Superior temporal gyrus (tissue), 1 donor: ENCODE measurements at regions not wholly inside any gene's neighbourhood (a gene's known extent, or its start where the extent isn't known, plus 50 kb on each side); places are given as distances from the start of the nearest gene placed in this dataset.
A peak's percentile ranks its signal among the peaks of the same experiment; 100 is the strongest.

Source experiments
- DNase-seq: peaks from one replicate; pipeline ENCODE4 v3.0.0-alpha.2; 2016; ENCODE audit errors: extremely low spot score

DNA sequence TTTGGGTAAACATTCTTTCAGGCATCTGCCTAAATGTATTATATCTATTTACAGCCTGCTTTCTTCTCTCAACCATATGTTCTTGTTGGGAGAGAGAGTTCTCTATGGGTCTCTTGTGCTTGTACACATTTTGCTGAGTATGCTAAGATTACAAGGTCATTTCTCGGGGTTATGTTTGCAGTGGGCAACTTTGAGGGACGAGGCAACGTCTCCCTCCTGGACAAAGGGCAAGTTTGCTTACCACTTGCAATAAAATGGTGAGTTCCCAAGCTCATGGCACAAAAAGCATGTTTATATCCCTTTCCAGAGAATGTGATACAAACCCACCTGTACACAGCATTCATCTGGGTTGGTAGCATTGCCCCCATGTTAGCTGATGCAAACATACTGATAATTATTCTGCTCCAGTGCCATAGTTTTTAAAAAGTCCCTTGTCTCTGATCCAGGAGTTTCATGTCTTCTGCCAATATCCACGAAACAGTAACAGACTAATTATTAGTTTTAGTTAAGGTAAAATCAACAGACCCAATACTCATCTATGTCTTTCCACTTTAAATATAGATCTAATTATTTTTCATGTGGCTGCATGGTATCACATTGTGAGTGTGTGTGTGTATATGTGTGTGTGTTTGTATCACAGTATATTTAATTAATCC lies 84.2 kb upstream of the MAPK4 start:
- DNase-seq = no peak

DNA sequence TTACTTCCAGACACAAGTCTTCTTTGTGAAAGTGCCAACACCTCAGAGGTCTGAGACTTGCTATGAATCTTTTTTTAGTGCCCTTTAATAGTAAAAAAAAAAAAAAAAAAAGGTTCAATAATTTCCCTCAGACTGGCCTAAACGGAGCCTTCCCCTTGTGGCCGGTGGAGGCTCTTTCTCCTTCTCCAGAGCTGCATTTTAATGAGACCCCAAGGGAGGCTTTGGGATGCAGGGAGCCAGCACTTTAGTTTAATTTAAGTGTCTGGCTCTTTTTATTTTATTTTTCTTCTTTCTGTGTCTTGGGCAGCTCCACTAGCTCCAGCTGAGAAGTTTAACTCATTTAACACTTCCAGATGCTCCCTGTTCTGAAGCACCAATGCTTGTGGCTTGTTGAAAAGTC lies 67.8 kb upstream of the MAPK4 start:
- no peak for DNase-seq

DNA sequence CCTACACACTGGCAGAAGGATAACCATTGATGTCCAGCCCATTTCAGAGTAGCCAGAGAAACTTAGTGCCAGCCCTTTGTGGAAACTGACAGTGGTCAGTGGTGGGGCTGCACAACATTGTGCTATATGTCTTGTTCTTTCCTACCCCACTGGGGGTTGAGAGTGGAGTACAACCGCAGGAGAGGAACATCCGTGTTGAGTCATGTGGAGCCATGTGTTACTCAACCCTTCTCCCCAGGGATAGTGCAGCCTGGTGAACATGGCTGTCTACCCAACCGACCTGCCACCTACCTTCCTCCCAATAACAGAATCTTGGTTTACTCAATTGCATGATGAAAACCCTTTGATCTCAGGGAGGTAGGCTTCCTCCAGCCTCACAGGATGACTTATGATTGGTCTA lies 65.3 kb upstream of the MAPK4 start:
- no peak for DNase-seq

DNA sequence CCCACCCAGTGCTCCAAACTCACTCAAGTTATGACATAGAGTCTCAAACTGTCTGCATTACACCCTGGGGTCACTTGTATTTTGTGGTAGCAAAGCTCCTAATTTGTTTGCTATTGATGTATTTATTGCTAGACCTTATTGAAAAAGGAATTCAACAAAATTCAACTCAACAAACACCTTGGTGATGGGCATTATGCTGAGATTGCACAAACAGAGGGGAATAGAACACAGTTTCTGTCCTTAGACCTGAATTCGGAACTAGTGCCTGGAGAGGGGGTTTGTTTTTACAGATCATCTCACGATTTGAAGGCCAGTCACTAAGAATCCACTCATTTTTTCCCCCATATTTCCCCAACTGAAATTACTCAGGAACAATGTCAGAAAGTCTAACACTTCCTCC lies 53.5 kb upstream of the MAPK4 start:
- no peak for DNase-seq

DNA sequence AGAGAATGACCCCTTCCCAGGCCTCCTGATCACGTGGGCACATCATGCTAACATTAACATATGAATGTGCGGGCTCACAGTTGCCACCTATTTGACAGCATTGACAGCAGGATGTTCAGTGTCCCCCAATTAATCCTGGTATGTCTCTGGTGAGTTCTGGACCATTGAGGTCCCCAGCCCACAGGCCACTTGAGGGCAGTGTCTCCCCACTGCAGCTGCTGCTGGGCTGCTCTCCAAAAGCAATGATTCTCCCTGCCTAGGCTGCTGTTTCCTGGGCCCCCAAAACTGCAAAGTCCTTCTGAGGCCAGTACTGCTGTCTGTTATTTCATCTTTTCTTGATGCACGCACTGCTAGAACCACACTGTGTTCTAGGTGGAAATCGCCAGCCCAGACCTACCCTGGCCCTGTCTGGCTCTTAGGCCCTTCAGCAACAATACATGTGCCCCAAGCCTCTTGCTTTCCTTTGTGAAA lies 52.7 kb upstream of the MAPK4 start:
- peak; percentile 41 for DNase-seq

DNA sequence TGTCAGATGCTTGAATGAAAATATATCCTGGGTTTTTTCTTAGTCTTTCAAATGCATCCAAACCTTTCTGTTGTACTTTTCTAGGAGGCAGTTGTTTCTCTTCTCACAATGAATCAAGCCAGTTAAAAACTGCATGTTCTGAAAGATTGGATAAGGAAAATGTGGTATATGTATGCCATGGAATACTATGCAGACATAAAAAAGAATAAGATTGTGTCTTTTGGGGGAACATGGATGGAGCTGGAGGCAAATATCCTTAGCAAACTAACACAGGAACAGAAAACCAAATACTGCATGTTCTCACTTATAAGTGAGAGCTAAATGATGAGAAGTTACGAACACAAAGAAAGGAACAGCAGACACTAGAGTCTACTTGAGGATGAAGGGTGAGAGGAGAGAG lies 51.7 kb upstream of the MAPK4 start:
- DNase-seq = no peak

DNA sequence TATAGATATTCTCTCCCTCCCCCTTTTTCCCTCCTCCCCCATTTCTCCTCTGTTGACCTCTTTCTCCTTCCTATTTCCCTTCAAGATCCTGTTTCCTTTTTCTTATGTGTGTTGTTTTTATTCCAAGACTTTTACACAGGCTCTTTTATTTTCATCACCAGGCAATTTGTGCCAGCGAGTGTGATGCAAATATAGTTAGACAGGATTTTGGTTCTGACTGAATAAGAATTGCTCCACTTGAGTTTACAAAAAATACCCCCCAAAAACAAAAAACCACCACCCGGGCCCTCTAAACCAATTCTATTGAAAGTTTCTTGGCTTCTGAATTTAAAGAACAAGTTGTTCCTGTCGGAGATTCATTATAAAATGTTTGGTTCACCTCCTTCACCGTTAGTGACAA lies 50.9 kb upstream of the MAPK4 start:
- peak; percentile 34 for DNase-seq
